Ovary (tissue), 7 donors: ENCODE measurements at regions not wholly inside any gene's neighbourhood (a gene's known extent, or its start where the extent isn't known, plus 50 kb on each side); places are given as distances from the start of the nearest gene placed in this dataset.

Source experiments
- DNase-seq, 5 donors: peaks; one replicate each; pipeline ENCODE4 v3.0.0-alpha.2; 2019 to 2020
- H3K27ac ChIP-seq, 2 donors: fragments of 200-600 bp; one replicate each; pipeline versions ENCODE4 v1.5.1 to v1.8.0; 2019 to 2022
- H3K27me3 ChIP-seq: fragments of 200-600 bp; one replicate; pipeline ENCODE4 v1.8.0; 2022
- H3K36me3 ChIP-seq: fragments of 200-600 bp; sonication (generic); one replicate; pipeline ENCODE4 v1.5.1; 2019
- H3K4me1 ChIP-seq: one replicate; pipeline ENCODE4 v1.8.1; 2013; ENCODE audit warnings: mild to moderate bottlenecking, moderate library complexity; ENCODE audit not compliant: insufficient read depth
- H3K4me3 ChIP-seq: fragments of 200-600 bp; sonication (generic); one replicate; pipeline ENCODE4 v1.5.1; 2017
- H3K9me3 ChIP-seq, 2 donors: fragments of 200-600 bp in 1 of 2; sonication (generic) in 1 of 2; one replicate each; pipeline versions ENCODE4 v1.5.1 to v1.8.1; 2013 to 2019; ENCODE audit warnings: mild to moderate bottlenecking in 1 of 2, moderate library complexity in 1 of 2
- EP300 ChIP-seq: sonication (generic); formaldehyde crosslinking; IDR thresholded peaks from one replicate; pipeline ENCODE4 v1.6.1; 2017; ENCODE audit warnings: antibody characterized with exemption
- POLR2A ChIP-seq: fragments of 450-650 bp; IDR thresholded peaks from one replicate; pipeline ENCODE4 v1.6.1; 2017; ENCODE audit warnings: antibody characterized with exemption, mild to moderate bottlenecking, moderate library complexity
- WGBS, 3 donors: extraction: QIAGEN DNeasy Blood & Tissue Kit in 1 of 3; methylation state at CpG; one replicate each; pipeline versions ENCODE4 v1.1.5 to v1.1.7; 2013 to 2017; 5-methylcytosine and 5-hydroxymethylcytosine counted together
- intact Hi-C, 4 donors: fragments of 100-400 bp; cut with DNase I; formaldehyde crosslinking; loops; one replicate each; pipeline versions ENCODE4 v1.11.0 to v1.15.1; 2022 to 2023
- TF ChIP-seq, protein P1 (sequence below), 3 donors: fragments of 450-650 bp in 2 of 3; fragments of 200-600 bp in 1 of 3; IDR thresholded peaks; one replicate each; pipeline versions ENCODE4 v1.5.1 to v1.8.0; 2016 to 2022; ENCODE audit warnings: antibody characterized with exemption in 3 of 3, mild to moderate bottlenecking in 1 of 3
- donor health status: DM: no; HTN: no; CAD: no; lungs with moderate emphysema.
- donor health status: DM: no; HTN: no; CAD: no.
- donor health status: Bipolar disorder and iron deficiency.
- donor health status: DM: no; HTN: no; CAD: no.
- donor health status: DM: yes; HTN: yes; CAD: no.

DNA sequence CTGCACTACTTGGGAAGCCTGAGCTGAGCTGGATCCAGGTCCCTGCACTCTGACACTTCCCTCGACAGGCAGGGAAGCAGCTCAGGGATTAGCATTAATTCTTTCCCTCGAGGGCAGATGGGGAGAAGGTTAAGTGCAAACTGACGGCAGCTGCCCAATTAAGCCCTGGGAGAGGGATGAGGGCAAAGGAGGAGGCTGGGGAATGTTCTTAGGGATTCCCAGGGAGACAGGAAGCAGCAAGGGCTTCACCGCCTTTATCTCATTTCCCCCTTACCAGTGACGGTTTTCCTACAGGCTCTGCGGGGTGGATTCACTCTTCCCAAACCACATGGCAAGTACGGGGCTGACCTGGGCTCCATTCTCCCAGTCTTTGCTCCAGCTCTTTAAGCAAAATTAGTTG lies 519.0 kb upstream of the PROK2 start:
- Histone ChIP-seq H3K9me3 (no peaks in the 10 kb centered on the region), H3K27ac (no peak overlapping the region), H3K4me1 (peaks cover 3% of the 10 kb centered on the region), H3K36me3 (no peaks in the 10 kb centered on the region), H3K4me3 (no peak overlapping the region), H3K27me3 (no peaks in the 10 kb centered on the region)
- DNase-seq = no peak
- 12 to 35% (median 23%) methylated on average over 7 of the region's 7 CpGs for WGBS, 3 donors
- TF ChIP-seq, protein P1, sequence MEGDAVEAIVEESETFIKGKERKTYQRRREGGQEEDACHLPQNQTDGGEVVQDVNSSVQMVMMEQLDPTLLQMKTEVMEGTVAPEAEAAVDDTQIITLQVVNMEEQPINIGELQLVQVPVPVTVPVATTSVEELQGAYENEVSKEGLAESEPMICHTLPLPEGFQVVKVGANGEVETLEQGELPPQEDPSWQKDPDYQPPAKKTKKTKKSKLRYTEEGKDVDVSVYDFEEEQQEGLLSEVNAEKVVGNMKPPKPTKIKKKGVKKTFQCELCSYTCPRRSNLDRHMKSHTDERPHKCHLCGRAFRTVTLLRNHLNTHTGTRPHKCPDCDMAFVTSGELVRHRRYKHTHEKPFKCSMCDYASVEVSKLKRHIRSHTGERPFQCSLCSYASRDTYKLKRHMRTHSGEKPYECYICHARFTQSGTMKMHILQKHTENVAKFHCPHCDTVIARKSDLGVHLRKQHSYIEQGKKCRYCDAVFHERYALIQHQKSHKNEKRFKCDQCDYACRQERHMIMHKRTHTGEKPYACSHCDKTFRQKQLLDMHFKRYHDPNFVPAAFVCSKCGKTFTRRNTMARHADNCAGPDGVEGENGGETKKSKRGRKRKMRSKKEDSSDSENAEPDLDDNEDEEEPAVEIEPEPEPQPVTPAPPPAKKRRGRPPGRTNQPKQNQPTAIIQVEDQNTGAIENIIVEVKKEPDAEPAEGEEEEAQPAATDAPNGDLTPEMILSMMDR (IDR thresholded peaks at IDR 0.05) = no peak
- TF ChIP-seq POLR2A (no peak), EP300 (no peak)
- intact Hi-C loops = no loop called here

- intact Hi-C loops = no loop called here
Measured at GRCh38 chr3:72301779-72302178, 516.8 kb upstream of the PROK2 start.

DNA sequence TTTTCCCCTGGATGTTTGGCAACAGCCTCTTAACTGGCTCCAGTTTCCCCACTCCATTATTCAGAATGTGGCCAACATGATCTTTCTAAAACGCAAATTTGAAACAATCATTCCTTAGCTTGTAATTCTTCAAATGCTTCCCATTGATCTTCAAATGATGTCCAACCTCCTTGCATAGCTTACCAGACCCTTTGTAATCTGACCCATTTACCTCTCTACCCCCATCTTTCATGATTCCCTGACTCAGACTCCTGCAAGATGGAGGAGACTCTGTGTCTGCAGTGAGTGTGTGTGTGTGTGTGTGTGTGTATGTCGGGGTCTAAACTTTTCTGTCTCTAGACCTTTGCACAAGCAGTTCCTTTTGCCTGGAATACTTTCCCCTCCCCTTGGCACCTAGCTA lies 515.7 kb upstream of the PROK2 start:
- no peaks in the 10 kb centered on the region for H3K27me3 ChIP-seq
- DNase-seq = no peak
- intact Hi-C loops = no loop called here
- 74 to 79% (median 74%) methylated on average over 2 of the region's 2 CpGs for WGBS, 3 donors
- no peaks in the 10 kb centered on the region for H3K9me3 ChIP-seq
- peaks cover 7% of the 10 kb centered on the region for H3K4me1 ChIP-seq
- TF ChIP-seq, protein P1 (IDR thresholded peaks at IDR 0.05) = no peak
- TF ChIP-seq POLR2A (no peak), EP300 (no peak)
- no peaks in the 10 kb centered on the region for H3K36me3 ChIP-seq
- no peak overlapping the region for H3K27ac ChIP-seq
- no peak overlapping the region for H3K4me3 ChIP-seq

More at GRCh38 chr3:72301779-72302178, 516.8 kb upstream of the PROK2 start:
- TF ChIP-seq EP300 (no peak), POLR2A (no peak)
- TF ChIP-seq, protein P1 (IDR thresholded peaks at IDR 0.05) = no peak
- DNase-seq = no peak
- Histone ChIP-seq H3K4me3 (no peak overlapping the region), H3K27me3 (no peaks in the 10 kb centered on the region), H3K4me1 (peaks cover 7% of the 10 kb centered on the region), H3K9me3 (no peaks in the 10 kb centered on the region), H3K27ac (no peak overlapping the region), H3K36me3 (no peaks in the 10 kb centered on the region)
- WGBS, 3 donors = 92 to 96% (median 94%) methylated on average over 8 of the region's 8 CpGs

DNA sequence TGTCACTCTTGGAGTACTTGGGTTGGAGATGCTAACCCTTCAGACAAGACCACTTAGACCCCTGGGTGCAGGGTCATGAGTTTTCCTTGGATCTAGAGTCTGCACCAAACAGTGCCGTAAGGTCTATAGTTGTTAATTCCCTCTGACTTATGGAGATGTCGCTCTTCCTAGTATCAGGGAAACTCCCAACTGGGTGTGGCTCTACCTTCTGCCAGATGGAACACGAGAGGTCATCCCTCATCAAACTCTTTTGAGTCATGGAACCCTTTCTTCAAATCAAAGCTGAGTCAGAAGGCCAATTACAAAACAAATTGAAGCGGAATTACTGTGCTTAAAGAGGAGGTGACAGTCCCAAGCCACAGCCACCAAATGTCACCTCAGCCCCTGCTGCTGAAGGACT lies 514.9 kb upstream of the PROK2 start:
- Histone ChIP-seq H3K4me1 (peaks cover 7% of the 10 kb centered on the region), H3K27ac (no peak overlapping the region), H3K36me3 (no peaks in the 10 kb centered on the region), H3K4me3 (no peak overlapping the region), H3K27me3 (no peaks in the 10 kb centered on the region), H3K9me3 (no peaks in the 10 kb centered on the region)
- TF ChIP-seq, protein P1 (IDR thresholded peaks at IDR 0.05) = no peak
- TF ChIP-seq EP300 = no peak
- TF ChIP-seq POLR2A = no peak
- DNase-seq = no peak
- intact Hi-C loops = no loop called here
- WGBS, 3 donors = 96 to 99% (median 98%) methylated on average over 4 of the region's 4 CpGs
